Hepatocyte (in vitro differentiated cells): ENCODE measurements at regions not wholly inside any gene's neighbourhood (a gene's known extent, or its start where the extent isn't known, plus 50 kb on each side); places are given as distances from the start of the nearest gene placed in this dataset.

ENCODE experiments used
- CTCF ChIP-seq: fragments of 200-600 bp; sonication (generic); IDR thresholded peaks from 2 replicates; pipeline ENCODE4 v1.5.1; 2016; ENCODE audit warnings: antibody characterized with exemption, mild to moderate bottlenecking; ENCODE audit not compliant: poor library complexity
- EZH2 ChIP-seq: fragments of 200-600 bp; sonication (generic); IDR thresholded peaks from 2 replicates; pipeline ENCODE4 v1.6.1; 2016; ENCODE audit warnings: antibody characterized with exemption, mild to moderate bottlenecking, borderline replicate concordance

GRCh38 chr10:26911811-26912461, 51.2 kb upstream of the ABI1 start:
- TF ChIP-seq CTCF (no peak), EZH2 (no peak)
